AG08396 (cell line): ENCODE measurements at regions not wholly inside any gene's neighbourhood (a gene's known extent, or its start where the extent isn't known, plus 50 kb on each side); places are given as distances from the start of the nearest gene placed in this dataset.

Experiments used
- DNase-seq: peaks from one replicate; pipeline ENCODE4 v3.0.0; 2012; ENCODE audit warnings: low spot score, mixed read lengths

- DNase-seq, result no peak
Measured at GRCh38 chr2:19542796-19543662, 184.6 kb upstream of the OSR1 start.

- no peak for DNase-seq
Measured at GRCh38 chr2:19541884-19542283, 183.5 kb upstream of the OSR1 start.

GRCh38 chr2:19540739-19541525, 182.5 kb upstream of the OSR1 start:
- DNase-seq, result peak; percentile 31

- peak; percentile 27 for DNase-seq
Measured at GRCh38 chr2:19538411-19538963, 180.1 kb upstream of the OSR1 start.

GRCh38 chr2:19536136-19536535, 177.7 kb upstream of the OSR1 start:
- no peak for DNase-seq

GRCh38 chr2:19532547-19533196, 174.2 kb upstream of the OSR1 start:
- peak; percentile 16 for DNase-seq

- DNase-seq, result no peak
Measured at GRCh38 chr2:19529677-19530076, 171.3 kb upstream of the OSR1 start.

- DNase-seq, result no peak
Measured at GRCh38 chr2:19527771-19528170, 169.3 kb upstream of the OSR1 start.

- no peak for DNase-seq
Measured at GRCh38 chr2:19525313-19525712, 166.9 kb upstream of the OSR1 start.

GRCh38 chr2:19519045-19519444, 160.6 kb upstream of the OSR1 start:
- DNase-seq, result no peak

GRCh38 chr2:19507137-19507536, 148.7 kb upstream of the OSR1 start:
- DNase-seq, result no peak

GRCh38 chr2:19505199-19506136, 147.0 kb upstream of the OSR1 start:
- no peak for DNase-seq

GRCh38 chr2:19504400-19505198, 146.2 kb upstream of the OSR1 start:
- no peak for DNase-seq

- DNase-seq, result no peak
Measured at GRCh38 chr2:19503915-19504314, 145.5 kb upstream of the OSR1 start.

- DNase-seq, result no peak
Measured at GRCh38 chr2:19503406-19503805, 145.0 kb upstream of the OSR1 start.

- no peak for DNase-seq
Measured at GRCh38 chr2:19500126-19500525, 141.7 kb upstream of the OSR1 start.

- DNase-seq, result no peak
Measured at GRCh38 chr2:19496646-19497045, 138.2 kb upstream of the OSR1 start.

- no peak for DNase-seq
Measured at GRCh38 chr2:19494241-19494640, 135.8 kb upstream of the OSR1 start.

- no peak for DNase-seq
Measured at GRCh38 chr2:19491796-19492195, 133.4 kb upstream of the OSR1 start.

- DNase-seq, result no peak
Measured at GRCh38 chr2:19490846-19491435, 132.5 kb upstream of the OSR1 start.
